GM19239 (cell line): ENCODE measurements at regions not wholly inside any gene's neighbourhood (a gene's known extent, or its start where the extent isn't known, plus 50 kb on each side); places are given as distances from the start of the nearest gene placed in this dataset.
"Not testable (repeated sequence)": the region's sequence is repeated elsewhere in the genome, so short reads cannot be mapped to it uniquely, and the experiment has no call there.

Source experiments
- DNase-seq: peaks from one replicate; pipeline ENCODE4 v3.0.0; 2011; ENCODE audit warnings: low spot score; ENCODE audit not compliant: insufficient read length
- FAIRE-seq: peaks from 2 replicates; lab custom pipeline; 2011; peaks lifted over from hg19 to GRCh38; lab: Jason Lieb, UNC

DNA sequence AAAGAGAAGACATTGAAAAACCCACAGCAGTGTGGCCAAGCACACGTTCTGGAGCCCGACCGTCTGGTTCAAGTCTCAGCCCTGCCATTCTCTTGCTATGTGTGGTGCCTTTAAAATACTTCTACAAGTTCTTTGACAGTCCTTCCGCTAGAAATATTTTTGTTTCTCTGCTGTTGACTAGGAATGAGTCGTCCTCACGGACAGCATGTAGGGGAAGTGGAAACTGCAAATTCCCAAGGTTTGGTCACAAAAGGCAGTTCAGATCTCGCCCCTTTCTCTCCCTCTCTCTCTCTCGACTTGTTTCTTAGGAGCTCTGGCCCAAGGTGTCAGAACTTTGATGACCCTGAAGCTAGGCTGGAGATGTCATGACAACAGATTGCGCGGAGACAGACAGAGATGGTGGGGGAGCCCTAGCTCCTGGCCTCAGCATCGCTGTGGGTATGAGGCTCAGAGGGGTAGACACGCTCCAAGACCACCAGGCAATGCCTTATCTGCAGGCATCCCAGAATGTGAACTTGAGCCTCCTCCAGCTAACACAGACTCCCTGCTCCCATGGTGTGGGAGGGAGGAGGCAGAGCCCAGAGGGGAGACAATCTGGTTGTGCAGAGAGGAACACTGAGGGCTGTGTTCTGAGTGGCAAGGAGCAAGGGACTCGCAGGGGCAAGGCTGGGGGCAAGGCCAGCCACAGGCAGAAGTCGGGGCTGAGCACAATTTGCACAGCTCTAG, 368.9 kb upstream of the SULF2 start:
- no peak for FAIRE-seq
- DNase-seq, result no peak

- DNase-seq (no peak), FAIRE-seq (no peak)
Measured at GRCh38 chr20:48153523-48153922, 368.2 kb upstream of the SULF2 start.

DNA sequence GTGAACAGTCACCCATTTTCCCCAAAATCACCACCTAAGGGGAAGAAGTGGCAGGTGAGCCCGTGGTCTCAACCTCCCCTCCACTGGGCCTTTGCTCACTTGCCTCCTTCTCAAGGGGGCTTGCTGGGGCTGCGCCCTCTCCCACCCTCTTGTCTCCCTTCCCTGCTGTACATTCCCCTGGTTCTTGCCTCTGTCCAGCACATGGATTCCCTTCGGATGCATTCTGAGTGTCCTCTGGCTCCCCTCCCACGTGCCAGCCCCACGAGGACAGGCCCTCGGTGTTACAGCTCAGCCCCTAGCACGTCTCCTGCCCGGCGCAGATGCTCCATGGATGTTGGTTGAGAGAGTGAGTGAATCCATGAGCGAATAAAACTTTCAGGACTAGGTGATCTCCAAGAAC, 367.8 kb upstream of the SULF2 start:
- FAIRE-seq, result no peak
- no peak for DNase-seq

- FAIRE-seq (no peak), DNase-seq (no peak)
Measured at GRCh38 chr20:48150568-48150967, 365.3 kb upstream of the SULF2 start.

GRCh38 chr20:48149902-48150301, 364.6 kb upstream of the SULF2 start:
- DNase-seq, result no peak
- FAIRE-seq, result no peak

GRCh38 chr20:48148916-48149672, 363.8 kb upstream of the SULF2 start:
- no peak for DNase-seq

GRCh38 chr20:48148020-48148419, 362.7 kb upstream of the SULF2 start:
- no peak for DNase-seq
- no peak for FAIRE-seq

More at GRCh38 chr20:48148916-48149672, 363.8 kb upstream of the SULF2 start:
- no peak for FAIRE-seq

DNA sequence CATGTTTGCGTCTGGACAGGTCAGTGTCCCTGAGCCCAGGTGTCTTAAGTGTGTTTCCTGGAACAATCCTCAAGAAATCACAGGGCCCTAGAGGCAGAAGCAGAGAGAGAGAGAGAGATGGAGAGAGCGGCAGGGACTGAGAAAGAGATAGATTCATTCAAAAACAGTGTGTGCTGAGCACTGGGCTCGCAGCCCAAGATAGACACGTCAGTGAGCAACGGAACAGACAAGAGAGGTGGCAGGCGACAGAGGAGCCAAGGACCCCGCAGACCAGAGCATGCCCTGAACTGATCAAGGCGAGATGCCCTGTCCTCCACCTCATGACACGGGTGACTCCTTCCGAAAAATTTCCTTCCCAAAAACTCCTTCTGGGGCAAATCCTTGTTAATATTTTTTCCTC, 362.0 kb upstream of the SULF2 start:
- DNase-seq (no peak), FAIRE-seq (no peak)

DNA sequence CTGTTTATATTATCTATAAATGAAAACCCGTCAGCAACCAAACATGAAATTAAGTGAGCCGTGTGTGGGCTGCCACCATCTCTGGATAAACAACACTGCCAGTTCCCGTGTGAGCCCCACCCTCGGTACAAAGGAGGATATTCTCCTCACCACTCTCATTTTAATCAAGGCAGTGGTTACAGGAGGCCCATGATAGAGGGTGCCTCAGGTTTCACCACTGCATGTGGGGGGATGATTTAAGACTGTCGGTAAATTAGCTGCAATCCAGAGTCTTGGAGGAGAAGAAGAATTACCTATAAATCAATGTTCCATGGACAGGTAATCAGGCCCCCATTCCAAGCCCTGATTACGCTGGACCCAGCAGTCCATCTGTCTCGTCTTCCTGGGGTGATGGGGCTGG, 361.6 kb upstream of the SULF2 start:
- no peak for FAIRE-seq
- no peak for DNase-seq

DNA sequence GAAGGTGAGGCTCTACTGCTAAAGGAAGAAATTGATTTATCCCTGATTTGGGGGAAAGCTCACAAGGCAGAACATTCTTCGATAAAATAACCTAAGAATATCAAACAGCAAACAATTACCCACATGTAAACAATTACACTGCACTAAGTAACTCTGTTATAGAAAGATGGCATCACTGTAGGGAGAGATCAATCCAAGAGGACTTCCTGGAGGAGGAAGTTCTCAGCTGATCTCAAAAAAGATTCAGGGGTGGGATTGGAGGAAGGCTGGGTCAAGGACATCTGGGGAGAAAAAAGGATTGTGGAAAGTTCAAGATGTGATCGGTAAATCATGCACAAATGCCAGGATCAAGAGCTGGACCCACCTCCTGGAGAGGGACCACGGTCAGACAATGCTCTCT, 361.0 kb upstream of the SULF2 start:
- FAIRE-seq, result no peak

DNA sequence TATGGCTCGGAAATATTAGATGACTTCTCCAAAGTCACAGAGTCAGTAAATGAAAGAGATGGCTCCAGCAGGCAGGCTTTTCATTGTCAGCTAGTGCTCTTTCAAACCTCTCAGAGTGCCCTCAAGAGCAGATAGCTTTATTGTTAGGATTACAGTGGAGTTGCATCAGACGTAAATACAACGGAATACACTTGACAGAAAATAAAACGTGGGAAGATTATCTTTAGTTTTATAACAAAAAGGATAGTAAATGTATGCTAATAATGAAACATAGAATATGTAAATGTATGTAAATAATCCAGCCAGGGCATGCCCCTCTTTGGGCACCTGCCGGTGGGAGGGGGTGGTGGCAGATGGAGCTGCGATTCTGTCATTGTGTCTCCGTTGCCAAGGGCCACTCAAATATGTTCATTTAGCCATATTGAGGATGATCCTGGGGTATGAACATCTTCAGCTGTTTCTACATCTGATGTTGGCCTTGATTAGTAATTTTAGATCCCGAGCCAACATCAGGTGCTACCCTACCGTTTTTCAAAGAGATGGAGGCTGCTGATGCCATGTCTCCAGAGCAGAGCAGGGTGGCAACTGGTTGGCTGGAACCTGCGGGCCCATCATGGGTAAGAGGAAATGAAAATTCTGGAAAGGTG, 358.3 kb upstream of the SULF2 start:
- FAIRE-seq (no peak), DNase-seq (no peak)

More for the DNA sequence above, 361.0 kb upstream of the SULF2 start:
- DNase-seq, result no peak

DNA sequence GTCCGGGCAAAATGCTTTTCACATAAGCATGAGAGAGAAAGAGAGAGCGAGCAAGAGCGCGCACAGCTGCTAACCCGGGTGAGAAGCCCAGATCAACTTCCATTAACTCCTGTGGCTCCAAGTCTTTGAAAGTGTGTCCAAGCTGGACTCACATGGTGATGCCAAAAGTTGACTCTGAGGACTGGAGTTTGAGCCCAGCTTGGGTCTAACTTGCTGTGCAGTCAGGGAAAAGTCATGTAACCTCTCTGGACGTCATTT, 357.2 kb upstream of the SULF2 start:
- FAIRE-seq (no peak), DNase-seq (no peak)

GRCh38 chr20:48141660-48142515, 356.6 kb upstream of the SULF2 start:
- DNase-seq (no peak), FAIRE-seq (no peak)

DNA sequence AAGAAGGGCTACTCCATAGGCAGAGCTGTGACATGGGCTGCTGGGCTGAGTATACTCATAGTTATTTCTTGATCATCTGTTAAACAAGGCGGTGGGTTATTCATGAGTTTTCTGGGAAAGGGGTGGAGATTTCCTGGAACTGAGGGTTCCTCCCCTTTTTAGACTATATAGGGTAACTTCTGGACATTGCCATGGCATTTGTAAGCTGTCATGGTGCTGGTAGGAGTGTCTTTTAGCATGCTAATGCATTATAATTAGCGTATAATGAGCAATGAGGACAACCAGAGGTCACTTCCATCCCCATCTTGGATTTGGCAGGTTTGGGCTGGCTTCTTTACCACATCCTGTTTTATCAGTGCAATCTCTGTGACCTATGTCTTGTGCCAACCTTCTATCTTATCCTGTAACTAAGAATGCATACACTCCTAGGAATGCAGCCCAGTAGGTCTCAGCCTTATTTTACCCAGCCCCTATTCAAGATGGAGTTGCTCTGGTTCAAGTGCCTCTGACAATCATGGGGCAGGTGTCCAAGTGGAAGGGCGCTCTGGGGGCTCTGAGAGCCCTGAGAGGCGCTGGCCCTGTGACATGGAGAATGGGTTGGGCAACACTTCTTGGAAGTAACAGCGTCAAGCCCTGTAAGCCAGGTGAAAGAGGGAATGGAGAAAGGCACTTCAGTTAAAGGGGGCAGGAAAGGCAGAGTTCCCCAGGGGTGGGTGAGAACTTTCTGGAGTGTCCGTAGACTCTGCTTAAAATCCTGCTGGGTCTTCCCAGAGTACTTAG, 354.2 kb upstream of the SULF2 start:
- DNase-seq, result no peak
- no peak for FAIRE-seq

DNA sequence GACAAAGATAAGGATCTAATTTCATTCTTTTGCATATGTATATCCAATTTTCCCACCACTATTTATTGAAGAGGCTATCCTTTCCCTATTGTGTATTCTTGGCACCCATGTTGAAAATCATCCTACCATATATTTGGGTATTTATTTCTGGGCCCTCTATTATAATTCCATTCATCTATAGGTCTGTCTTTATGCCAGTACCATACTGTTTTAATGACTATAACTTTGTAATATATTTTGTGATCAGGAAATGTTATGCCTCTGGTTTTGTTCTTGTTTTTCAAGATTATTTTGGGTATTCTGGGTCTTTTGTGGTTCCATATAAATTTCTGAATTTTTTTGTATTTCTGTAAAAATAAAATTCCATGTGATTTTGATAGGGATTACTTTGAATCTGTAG, 347.6 kb upstream of the SULF2 start:
- DNase-seq (no peak), FAIRE-seq (no peak)

DNA sequence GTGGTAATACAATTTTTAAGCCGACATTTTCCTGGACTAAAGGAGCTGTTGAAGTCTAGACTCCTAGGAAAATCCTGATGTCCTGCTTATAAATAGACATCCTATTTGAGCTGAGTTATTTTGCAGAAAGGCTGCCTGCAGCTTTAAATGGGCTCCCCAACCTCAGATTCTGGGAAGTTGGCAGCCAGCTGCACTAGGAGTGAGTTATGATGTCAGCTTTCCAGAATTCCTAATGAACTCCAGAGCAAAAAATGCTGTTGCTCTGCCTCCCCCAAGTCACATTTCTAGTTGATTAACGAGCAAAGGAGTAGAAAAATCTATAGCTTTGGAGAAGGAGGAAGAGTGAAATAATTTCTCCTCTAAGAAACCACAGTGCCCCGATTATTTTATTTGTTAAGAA, 346.3 kb upstream of the SULF2 start:
- no peak for FAIRE-seq

GRCh38 chr20:48129345-48129942, 344.2 kb upstream of the SULF2 start:
- FAIRE-seq (no peak), DNase-seq (no peak)

More for the DNA sequence above, 346.3 kb upstream of the SULF2 start:
- DNase-seq, result no peak

- no peak for DNase-seq
- no peak for FAIRE-seq
Measured at GRCh38 chr20:48128436-48128835, 343.2 kb upstream of the SULF2 start.

GRCh38 chr20:48127964-48128363, 342.7 kb upstream of the SULF2 start:
- not testable (repeated sequence) for DNase-seq, FAIRE-seq
